ENCODE measurements at regions not wholly inside any gene's neighbourhood (a gene's known extent, or its start where the extent isn't known, plus 50 kb on each side); places are given as distances from the start of the nearest gene placed in this dataset.

DNA sequence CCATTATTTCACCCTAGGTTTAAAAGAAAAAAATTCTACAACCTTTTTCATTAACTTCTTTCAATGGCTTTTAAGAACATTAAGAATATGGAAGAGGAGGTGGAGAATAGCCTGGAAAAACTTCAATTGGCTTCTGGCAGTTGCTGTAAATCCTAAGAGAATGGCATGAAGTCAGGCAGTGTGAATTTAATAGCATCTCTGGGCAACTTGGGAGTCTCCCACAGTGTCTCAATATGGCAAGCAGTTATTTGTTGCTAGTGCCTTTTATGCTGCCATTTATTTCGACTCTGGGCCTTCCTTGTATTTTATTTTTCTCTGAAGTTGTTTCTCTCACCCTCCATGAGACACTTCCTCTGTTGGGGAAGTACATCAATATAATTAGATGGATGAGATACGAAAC lies 322.1 kb downstream of the CBLL2 start:
- TF ChIP-seq CTCF (conservative IDR thresholded peaks at IDR 0.05 in 1 of 2, IDR thresholded peaks at IDR 0.05 in 1 of 2; ENCODE audit: low read depth in 1 of 2, low read length in 2 of 2) (no peak), EZH2 (IDR thresholded peaks at IDR 0.05; ENCODE audit: low read length, missing control alignments) (no peak)

Data from fibroblast of lung (primary cell).